ENCODE measurements at regions not wholly inside any gene's neighbourhood (a gene's known extent, or its start where the extent isn't known, plus 50 kb on each side); places are given as distances from the start of the nearest gene placed in this dataset.
"Not testable (repeated sequence)": the region's sequence is repeated elsewhere in the genome, so short reads cannot be mapped to it uniquely, and the experiment has no call there.

- no peak overlapping the region for H3K4me3 ChIP-seq (replicated peaks; ENCODE audit: low read depth, low read length)
- no peak for DNase-seq (ENCODE audit: extremely low read depth, low read depth)
- TF ChIP-seq CTCF (IDR thresholded peaks at IDR 0.05; ENCODE audit: low read depth, low read length, missing control alignments) = no peak
Measured at GRCh38 chr16:51986301-51986700, 560.6 kb downstream of the TOX3 start.

GRCh38 chr16:51985126-51985525 lies 561.8 kb downstream of the TOX3 start:
- H3K4me3 ChIP-seq (replicated peaks; ENCODE audit: low read depth, low read length) = no peak overlapping the region
- TF ChIP-seq CTCF (IDR thresholded peaks at IDR 0.05; ENCODE audit: low read depth, low read length, missing control alignments) = no peak
- no peak for DNase-seq (ENCODE audit: extremely low read depth, low read depth)

- TF ChIP-seq CTCF (IDR thresholded peaks at IDR 0.05; ENCODE audit: low read depth, low read length, missing control alignments) = no peak
- no peak for DNase-seq (ENCODE audit: extremely low read depth, low read depth)
- no peak overlapping the region for H3K4me3 ChIP-seq (replicated peaks; ENCODE audit: low read depth, low read length)
Measured at GRCh38 chr16:51984395-51984794, 562.5 kb downstream of the TOX3 start.

- peak; percentile 41 for DNase-seq (ENCODE audit: extremely low read depth, low read depth)
- TF ChIP-seq CTCF (IDR thresholded peaks at IDR 0.05; ENCODE audit: low read depth, low read length, missing control alignments) = peak; percentile 65
- no peak overlapping the region for H3K4me3 ChIP-seq (replicated peaks; ENCODE audit: low read depth, low read length)
Measured at GRCh38 chr16:51982715-51983680, 563.9 kb downstream of the TOX3 start.

GRCh38 chr16:51981725-51982124 lies 565.2 kb downstream of the TOX3 start:
- TF ChIP-seq CTCF (IDR thresholded peaks at IDR 0.05; ENCODE audit: low read depth, low read length, missing control alignments) = no peak
- DNase-seq (ENCODE audit: extremely low read depth, low read depth) = no peak
- H3K4me3 ChIP-seq (replicated peaks; ENCODE audit: low read depth, low read length) = no peak overlapping the region

- DNase-seq (ENCODE audit: extremely low read depth, low read depth); H3K4me3 ChIP-seq (replicated peaks; ENCODE audit: low read depth, low read length): not testable (repeated sequence)
Measured at GRCh38 chr16:51977506-51977905, 569.4 kb downstream of the TOX3 start.

- DNase-seq (ENCODE audit: extremely low read depth, low read depth) = no peak
- no peak overlapping the region for H3K4me3 ChIP-seq (replicated peaks; ENCODE audit: low read depth, low read length)
- peak; percentile 23 for TF ChIP-seq CTCF (IDR thresholded peaks at IDR 0.05; ENCODE audit: low read depth, low read length, missing control alignments)
Measured at GRCh38 chr16:51971184-51971583, 575.8 kb downstream of the TOX3 start.

All from HFF-Myc (cell line).